ENCODE measurements at regions not wholly inside any gene's neighbourhood (a gene's known extent, or its start where the extent isn't known, plus 50 kb on each side); places are given as distances from the start of the nearest gene placed in this dataset.

GRCh38 chr6:27726619-27727023 lies 185.6 kb downstream of the OR2B2 start:
- TF ChIP-seq SIN3A (IDR thresholded peaks at IDR 0.05; ENCODE audit: borderline replicate concordance, insufficient read depth, low read length) (no peak), TAF1 (IDR thresholded peaks at IDR 0.05; ENCODE audit: borderline replicate concordance, insufficient read depth, low read length) (no peak)

- no peak for TF ChIP-seq POLR2AphosphoS5 (IDR thresholded peaks at IDR 0.05; ENCODE audit: low read depth, low read length)
- no peak for TF ChIP-seq TAF1 (IDR thresholded peaks at IDR 0.05; ENCODE audit: borderline replicate concordance, insufficient read depth, low read length)
- no peak for TF ChIP-seq REST (IDR thresholded peaks at IDR 0.05; ENCODE audit: insufficient read depth in 1 of 2, low read depth in 2 of 2, low read length in 2 of 2)
- TF ChIP-seq FOXP2 (optimal IDR thresholded peaks at IDR 0.05; ENCODE audit: borderline replicate concordance, extremely low read depth, extremely low read length, insufficient read depth), result no peak
- TF ChIP-seq SIN3A (IDR thresholded peaks at IDR 0.05; ENCODE audit: borderline replicate concordance, insufficient read depth, low read length), result no peak
Measured at GRCh38 chr6:27720607-27721580, 191.3 kb downstream of the OR2B2 start.

- TF ChIP-seq REST (IDR thresholded peaks at IDR 0.05; ENCODE audit: insufficient read depth in 1 of 2, low read depth in 2 of 2, low read length in 2 of 2) (no peak), TAF1 (IDR thresholded peaks at IDR 0.05; ENCODE audit: borderline replicate concordance, insufficient read depth, low read length) (no peak), POLR2AphosphoS5 (IDR thresholded peaks at IDR 0.05; ENCODE audit: low read depth, low read length) (no peak), SIN3A (IDR thresholded peaks at IDR 0.05; ENCODE audit: borderline replicate concordance, insufficient read depth, low read length) (no peak), FOXP2 (optimal IDR thresholded peaks at IDR 0.05; ENCODE audit: borderline replicate concordance, extremely low read depth, extremely low read length, insufficient read depth) (no peak)
Measured at GRCh38 chr6:27706431-27706830, 205.8 kb downstream of the OR2B2 start.

- TF ChIP-seq SIN3A (IDR thresholded peaks at IDR 0.05; ENCODE audit: borderline replicate concordance, insufficient read depth, low read length) (no peak), FOXP2 (optimal IDR thresholded peaks at IDR 0.05; ENCODE audit: borderline replicate concordance, extremely low read depth, extremely low read length, insufficient read depth) (no peak), TAF1 (IDR thresholded peaks at IDR 0.05; ENCODE audit: borderline replicate concordance, insufficient read depth, low read length) (no peak), REST (IDR thresholded peaks at IDR 0.05; ENCODE audit: insufficient read depth in 1 of 2, low read depth in 2 of 2, low read length in 2 of 2) (no peak), POLR2AphosphoS5 (IDR thresholded peaks at IDR 0.05; ENCODE audit: low read depth, low read length) (no peak)
Measured at GRCh38 chr6:27700337-27700736, 211.9 kb downstream of the OR2B2 start.

- TF ChIP-seq POLR2AphosphoS5 (IDR thresholded peaks at IDR 0.05; ENCODE audit: low read depth, low read length), result no peak
- TF ChIP-seq REST (IDR thresholded peaks at IDR 0.05; ENCODE audit: insufficient read depth in 1 of 2, low read depth in 2 of 2, low read length in 2 of 2), result no peak
- no peak for TF ChIP-seq SIN3A (IDR thresholded peaks at IDR 0.05; ENCODE audit: borderline replicate concordance, insufficient read depth, low read length)
- no peak for TF ChIP-seq TAF1 (IDR thresholded peaks at IDR 0.05; ENCODE audit: borderline replicate concordance, insufficient read depth, low read length)
- no peak for TF ChIP-seq FOXP2 (optimal IDR thresholded peaks at IDR 0.05; ENCODE audit: borderline replicate concordance, extremely low read depth, extremely low read length, insufficient read depth)
Measured at GRCh38 chr6:27694547-27694874, 217.7 kb downstream of the OR2B2 start.
